Mesodermal cell (in vitro differentiated cells): ENCODE measurements at regions not wholly inside any gene's neighbourhood (a gene's known extent, or its start where the extent isn't known, plus 50 kb on each side); places are given as distances from the start of the nearest gene placed in this dataset.

Source experiments
- H3K27ac ChIP-seq: 2 replicates; pipeline ENCODE4 v1.7.0; 2013; ENCODE audit warnings: mild to moderate bottlenecking, low read depth, low read length, moderate library complexity; ENCODE audit not compliant: severe bottlenecking
- H3K36me3 ChIP-seq: 2 replicates; pipeline ENCODE4 v1.7.1; 2013; ENCODE audit warnings: mild to moderate bottlenecking, low read length, moderate library complexity; ENCODE audit not compliant: control insufficient read depth, insufficient read depth
- H3K4me1 ChIP-seq: one replicate; pipeline ENCODE4 v1.7.1; 2013; ENCODE audit warnings: mild to moderate bottlenecking, low read length; ENCODE audit not compliant: insufficient read depth, control insufficient read depth, poor library complexity, severe bottlenecking
- H3K4me3 ChIP-seq: 2 replicates; pipeline ENCODE4 v1.7.0; 2013; ENCODE audit warnings: low read length, control low read depth, mild to moderate bottlenecking; ENCODE audit not compliant: insufficient read depth, poor library complexity, severe bottlenecking; ENCODE audit errors: extremely low read depth
- H3K9me3 ChIP-seq: 2 replicates; pipeline ENCODE4 v1.7.1; 2013; ENCODE audit warnings: mild to moderate bottlenecking, low read length, moderate library complexity; ENCODE audit not compliant: control insufficient read depth
- WGBS, 2 experiments: methylation state at CpG; one replicate each; pipeline ENCODE4 v1.1.5; 2013; ENCODE audit warnings: missing lambda C conversion rate in 2 of 2; ENCODE audit not compliant: insufficient coverage in 2 of 2; 5-methylcytosine and 5-hydroxymethylcytosine counted together

DNA sequence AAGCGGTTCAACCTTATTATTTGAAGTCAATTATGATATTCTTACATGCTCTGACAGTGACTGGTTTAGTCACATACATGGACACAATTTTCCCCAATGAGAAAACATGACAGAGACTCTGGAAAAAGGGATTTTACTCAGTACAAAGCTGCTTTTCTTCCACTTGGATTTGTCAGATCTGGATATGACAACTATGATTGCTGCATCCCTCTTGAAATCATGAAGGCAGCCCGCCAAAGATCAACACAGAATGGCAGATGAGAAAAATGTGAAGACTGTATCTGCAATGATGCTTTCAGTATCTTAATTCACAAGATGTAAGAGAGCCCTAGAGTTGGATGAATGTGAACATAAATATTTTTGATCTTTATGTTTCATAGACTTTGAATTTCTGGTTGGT, 439.6 kb downstream of the CDH8 start:
- Histone ChIP-seq H3K9me3 (peaks cover 5% of the 10 kb centered on the region), H3K4me1 (no peaks in the 10 kb centered on the region), H3K27ac (no peak overlapping the region), H3K4me3 (no peak overlapping the region), H3K36me3 (no peaks in the 10 kb centered on the region)
- WGBS, 2 experiments = 78% methylated on average over 1 of the region's 2 CpGs; no CpG with 5 or more reads in 1 of the 2 experiments

DNA sequence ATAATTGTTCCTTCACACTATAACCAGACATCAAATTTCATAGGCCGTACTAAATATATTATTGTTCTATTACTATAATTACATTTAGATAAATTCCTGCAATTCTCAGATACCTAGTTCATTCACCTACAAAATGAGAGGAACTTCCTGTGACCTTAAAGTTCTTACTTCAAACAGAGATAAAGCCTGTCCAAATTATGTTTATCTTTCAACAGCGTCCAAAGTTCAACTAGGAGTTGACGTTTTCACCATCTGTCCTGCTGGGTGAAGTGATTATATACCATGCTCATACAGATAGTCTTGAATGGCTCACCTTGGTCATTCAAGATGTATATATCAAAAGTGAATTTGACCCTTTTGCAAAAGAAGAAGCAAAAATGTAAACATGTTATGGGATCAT, 440.6 kb downstream of the CDH8 start:
- H3K4me1 ChIP-seq = no peaks in the 10 kb centered on the region
- no peak overlapping the region for H3K4me3 ChIP-seq
- H3K9me3 ChIP-seq = peaks cover 5% of the 10 kb centered on the region
- H3K36me3 ChIP-seq = no peaks in the 10 kb centered on the region
- no peak overlapping the region for H3K27ac ChIP-seq
- WGBS, 2 experiments = no CpG with 5 or more reads among the region's 3 CpGs

GRCh38 chr16:61590577-61590976, 445.7 kb downstream of the CDH8 start:
- H3K4me1 ChIP-seq = no peaks in the 10 kb centered on the region
- peaks cover 5% of the 10 kb centered on the region for H3K9me3 ChIP-seq
- no peaks in the 10 kb centered on the region for H3K36me3 ChIP-seq
- H3K4me3 ChIP-seq = no peak overlapping the region
- no peak overlapping the region for H3K27ac ChIP-seq
- 60 to 80% methylated on average over 1 of the region's 1 CpG for WGBS, 2 experiments

GRCh38 chr16:61587526-61587925, 448.7 kb downstream of the CDH8 start:
- Histone ChIP-seq H3K4me1 (no peaks in the 10 kb centered on the region), H3K36me3 (no peaks in the 10 kb centered on the region), H3K9me3 (no peaks in the 10 kb centered on the region), H3K27ac (no peak overlapping the region), H3K4me3 (no peak overlapping the region)
- WGBS, 2 experiments = 80% methylated on average over 1 of the region's 2 CpGs; no CpG with 5 or more reads in 1 of the 2 experiments

DNA sequence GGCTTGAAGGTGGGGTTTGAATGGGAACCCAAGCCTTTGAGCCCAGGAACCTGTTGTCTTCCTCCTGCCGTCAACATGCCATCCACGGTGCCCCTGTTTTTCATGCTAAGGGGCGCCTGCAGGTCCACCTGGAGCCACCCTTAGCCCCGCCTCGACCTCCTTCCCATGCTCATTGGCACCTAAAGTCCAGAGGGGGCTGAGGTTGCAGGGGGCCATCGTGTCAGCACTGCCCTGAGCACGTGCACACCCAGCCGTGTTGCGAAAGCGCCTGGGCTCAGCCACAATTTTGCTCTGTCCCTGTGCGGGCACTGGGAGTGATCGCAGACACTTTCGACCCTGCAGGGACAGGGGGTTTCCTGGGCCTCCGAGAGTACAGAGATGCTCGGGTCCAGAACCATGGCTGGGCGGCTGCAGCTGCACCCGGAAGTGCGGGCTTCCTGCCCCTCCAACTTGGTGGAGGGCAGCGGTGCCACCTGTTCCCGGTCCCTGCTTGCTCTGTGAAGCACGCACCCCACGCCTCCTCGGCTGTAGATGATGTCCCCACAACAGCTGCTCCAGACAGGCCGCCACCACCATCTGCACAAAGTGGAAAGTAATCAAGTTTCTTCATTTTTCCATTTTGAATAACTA, 454.7 kb downstream of the CDH8 start:
- Histone ChIP-seq H3K27ac (no peak overlapping the region), H3K4me1 (no peaks in the 10 kb centered on the region), H3K4me3 (no peak overlapping the region), H3K9me3 (no peaks in the 10 kb centered on the region), H3K36me3 (no peaks in the 10 kb centered on the region)
- 92 to 93% methylated on average over 23 of the region's 24 CpGs for WGBS, 2 experiments

- Histone ChIP-seq H3K27ac (no peak overlapping the region), H3K4me3 (no peak overlapping the region), H3K36me3 (no peaks in the 10 kb centered on the region), H3K4me1 (no peaks in the 10 kb centered on the region), H3K9me3 (no peaks in the 10 kb centered on the region)
- 92 to 99% methylated on average over 7 to 14 of the region's 17 CpGs for WGBS, 2 experiments
These were observed 455.7 kb downstream of the CDH8 start for GRCh38 chr16:61580579-61580978.

DNA sequence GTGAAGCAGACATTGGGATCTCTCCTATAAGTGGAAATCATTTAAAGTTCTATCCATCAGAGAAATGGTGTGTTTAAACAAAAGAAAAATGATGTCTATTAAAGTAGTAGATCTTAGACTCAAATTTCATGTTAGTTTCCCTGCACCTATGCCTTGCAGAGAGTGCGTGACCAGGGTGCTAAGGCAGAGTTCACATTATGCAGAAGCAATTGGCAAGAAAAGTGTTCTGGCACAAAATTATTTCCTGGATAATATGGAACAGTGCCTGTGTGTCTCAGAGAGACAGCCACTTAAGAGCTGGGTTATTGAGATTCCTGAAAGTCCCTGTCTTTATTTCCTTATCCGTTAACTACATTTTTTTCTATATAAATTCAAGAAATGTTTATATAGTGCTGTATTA, 457.0 kb downstream of the CDH8 start:
- WGBS, 2 experiments = 80% methylated on average over 1 of the region's 2 CpGs; no CpG with 5 or more reads in 1 of the 2 experiments
- no peaks in the 10 kb centered on the region for H3K36me3 ChIP-seq
- no peak overlapping the region for H3K27ac ChIP-seq
- no peaks in the 10 kb centered on the region for H3K4me1 ChIP-seq
- no peaks in the 10 kb centered on the region for H3K9me3 ChIP-seq
- no peak overlapping the region for H3K4me3 ChIP-seq

- H3K36me3 ChIP-seq = no peaks in the 10 kb centered on the region
- no peak overlapping the region for H3K27ac ChIP-seq
- H3K4me3 ChIP-seq = no peak overlapping the region
- H3K9me3 ChIP-seq = no peaks in the 10 kb centered on the region
- no peaks in the 10 kb centered on the region for H3K4me1 ChIP-seq
- 94 to 97% methylated on average over 5 of the region's 5 CpGs for WGBS, 2 experiments
These were observed 459.8 kb downstream of the CDH8 start for GRCh38 chr16:61576476-61576875.

DNA sequence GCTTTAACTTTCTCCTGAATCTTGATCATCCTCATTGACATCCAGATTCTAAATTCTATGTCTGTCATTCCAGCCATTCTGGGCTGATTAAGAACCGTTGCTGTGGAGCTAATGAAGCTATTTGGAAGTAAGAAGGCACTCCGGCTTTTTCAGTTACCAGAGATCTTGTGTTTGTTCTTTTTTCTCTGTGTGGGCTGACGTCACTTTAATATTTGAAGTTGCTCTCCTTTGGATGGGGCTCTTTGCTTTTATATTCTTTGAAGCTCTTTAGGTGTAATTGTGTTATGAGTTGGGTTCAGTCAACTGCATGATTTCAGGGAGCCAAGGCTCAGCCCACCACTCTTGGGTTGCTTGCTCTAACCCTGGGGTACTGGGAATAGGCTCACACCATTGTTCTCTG, 460.6 kb downstream of the CDH8 start:
- 94% methylated on average over 2 of the region's 3 CpGs; no CpG with 5 or more reads in 1 of the 2 experiments for WGBS, 2 experiments
- no peak overlapping the region for H3K27ac ChIP-seq
- H3K4me3 ChIP-seq = no peak overlapping the region
- H3K9me3 ChIP-seq = no peaks in the 10 kb centered on the region
- H3K4me1 ChIP-seq = no peaks in the 10 kb centered on the region
- no peaks in the 10 kb centered on the region for H3K36me3 ChIP-seq

DNA sequence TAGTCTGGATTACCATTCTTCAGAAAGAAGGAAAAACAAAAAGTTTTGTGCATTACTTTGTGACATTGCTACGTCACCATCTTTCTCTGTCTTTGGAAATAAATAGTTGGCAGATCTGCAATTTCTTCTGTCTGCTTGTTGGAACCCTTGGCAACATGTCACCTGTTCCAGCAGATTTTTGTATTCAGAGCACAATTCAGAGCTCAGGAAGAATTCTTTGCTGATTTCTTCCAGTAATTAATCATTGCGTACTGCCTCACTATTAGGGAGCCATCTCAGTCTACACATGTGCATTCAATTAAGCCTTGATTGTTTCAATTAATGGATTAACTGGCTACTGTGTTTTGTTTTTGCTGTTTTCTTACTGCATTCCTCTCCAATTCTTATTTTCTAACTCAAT, 467.2 kb downstream of the CDH8 start:
- 83 to 86% methylated on average over 1 of the region's 2 CpGs for WGBS, 2 experiments
- H3K27ac ChIP-seq = no peak overlapping the region
- no peak overlapping the region for H3K4me3 ChIP-seq
- no peaks in the 10 kb centered on the region for H3K36me3 ChIP-seq
- H3K4me1 ChIP-seq = no peaks in the 10 kb centered on the region
- no peaks in the 10 kb centered on the region for H3K9me3 ChIP-seq

GRCh38 chr16:61564716-61565115, 471.5 kb downstream of the CDH8 start:
- H3K27ac ChIP-seq = no peak overlapping the region
- no peak overlapping the region for H3K4me3 ChIP-seq
- no peaks in the 10 kb centered on the region for H3K36me3 ChIP-seq
- H3K4me1 ChIP-seq = no peaks in the 10 kb centered on the region
- 80 to 100% methylated on average over 1 of the region's 2 CpGs for WGBS, 2 experiments
- no peaks in the 10 kb centered on the region for H3K9me3 ChIP-seq
